ENCODE measurements at regions not wholly inside any gene's neighbourhood (a gene's known extent, or its start where the extent isn't known, plus 50 kb on each side); places are given as distances from the start of the nearest gene placed in this dataset.

DNA sequence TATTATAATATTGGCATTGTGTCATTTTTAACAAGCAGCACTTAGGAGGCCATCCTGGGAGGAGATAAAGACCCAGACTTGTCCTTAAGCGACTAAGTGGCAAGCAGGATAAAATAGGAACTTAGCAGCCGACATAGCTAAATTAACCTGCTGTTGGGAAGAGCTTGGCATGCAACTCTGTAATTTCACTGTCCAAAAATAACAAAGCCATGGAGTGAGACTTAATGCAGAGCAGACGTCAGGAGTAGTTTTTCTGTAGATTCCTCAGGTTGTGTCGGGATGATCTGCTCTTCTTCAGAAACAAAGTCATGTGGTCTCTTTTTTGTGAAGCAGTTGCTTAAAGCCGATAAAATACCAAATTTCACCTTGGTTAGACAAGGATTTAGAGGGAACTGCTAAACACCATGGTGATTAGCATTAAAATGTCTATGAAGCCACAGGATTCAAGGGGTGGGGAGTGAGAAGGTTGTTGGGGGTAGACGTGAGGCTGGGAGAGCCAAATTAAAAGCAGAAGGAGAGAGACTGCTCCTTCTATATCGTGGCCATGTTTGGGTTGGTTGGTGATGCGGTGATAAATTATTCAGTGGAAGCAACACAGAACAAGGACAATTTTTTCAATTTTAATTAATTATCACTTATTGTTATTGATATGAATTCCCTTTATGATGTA lies 303.0 kb downstream of the CSNK1G3 start:
- no peak for DNase-seq (ENCODE audit: insufficient read length, low spot score, missing footprints)
- H3K27ac ChIP-seq (ENCODE audit: low read depth, low read length) = no peak overlapping the region

DNA sequence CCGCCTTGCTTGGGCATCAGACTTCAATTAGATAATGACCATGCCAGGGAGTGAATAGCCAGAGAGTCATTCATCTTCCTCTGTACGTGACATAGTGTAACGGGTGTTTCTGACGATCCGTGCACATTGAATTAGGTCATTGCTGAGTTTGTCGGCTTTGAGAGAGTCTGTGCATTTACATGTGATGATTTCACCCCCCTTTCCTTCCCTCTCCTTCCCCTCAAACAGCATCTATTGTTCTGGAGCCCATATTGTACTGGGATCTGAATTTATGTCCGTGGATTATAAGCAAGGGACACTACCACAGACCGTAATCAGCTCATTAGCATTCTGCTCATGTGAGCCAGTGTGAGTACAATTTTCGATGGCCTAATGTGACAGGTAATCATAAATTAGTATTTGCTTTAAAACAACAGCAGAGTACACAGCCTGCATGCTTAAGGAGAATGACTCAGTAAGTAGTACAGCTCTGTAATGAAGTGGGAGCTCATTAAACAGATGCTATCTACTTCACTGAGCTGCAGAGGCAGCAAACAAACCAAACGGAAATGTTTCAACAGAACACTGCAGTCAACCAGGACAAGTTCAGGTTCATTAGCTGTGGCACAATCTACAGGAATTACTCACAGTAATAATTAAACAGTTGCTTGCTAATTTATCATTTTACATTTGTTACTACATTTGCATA lies 302.1 kb downstream of the CSNK1G3 start:
- Histone ChIP-seq H3K36me3 (ENCODE audit: insufficient read depth, low read length) (no peaks in the 10 kb centered on the region), H3K4me2 (ENCODE audit: insufficient read depth, low read length) (no peak overlapping the region), H3K79me2 (ENCODE audit: insufficient read depth, low read length) (no peaks in the 10 kb centered on the region), H4K20me1 (ENCODE audit: insufficient read depth, low read length) (no peaks in the 10 kb centered on the region), H3K9me3 (ENCODE audit: low read depth, low read length) (no peaks in the 10 kb centered on the region), H3K27me3 (ENCODE audit: insufficient read depth, low read length) (no peaks in the 10 kb centered on the region), H3K27ac (ENCODE audit: low read depth, low read length) (no peak overlapping the region), H3K4me3 (ENCODE audit: insufficient read depth, low read length) (no peak overlapping the region), H2AFZ (ENCODE audit: low read length) (no peak overlapping the region), H3K4me1 (ENCODE audit: insufficient read depth, low read length) (no peaks in the 10 kb centered on the region)
- DNase-seq (ENCODE audit: insufficient read length, low spot score, missing footprints) = no peak
- TF ChIP-seq, protein P1, sequence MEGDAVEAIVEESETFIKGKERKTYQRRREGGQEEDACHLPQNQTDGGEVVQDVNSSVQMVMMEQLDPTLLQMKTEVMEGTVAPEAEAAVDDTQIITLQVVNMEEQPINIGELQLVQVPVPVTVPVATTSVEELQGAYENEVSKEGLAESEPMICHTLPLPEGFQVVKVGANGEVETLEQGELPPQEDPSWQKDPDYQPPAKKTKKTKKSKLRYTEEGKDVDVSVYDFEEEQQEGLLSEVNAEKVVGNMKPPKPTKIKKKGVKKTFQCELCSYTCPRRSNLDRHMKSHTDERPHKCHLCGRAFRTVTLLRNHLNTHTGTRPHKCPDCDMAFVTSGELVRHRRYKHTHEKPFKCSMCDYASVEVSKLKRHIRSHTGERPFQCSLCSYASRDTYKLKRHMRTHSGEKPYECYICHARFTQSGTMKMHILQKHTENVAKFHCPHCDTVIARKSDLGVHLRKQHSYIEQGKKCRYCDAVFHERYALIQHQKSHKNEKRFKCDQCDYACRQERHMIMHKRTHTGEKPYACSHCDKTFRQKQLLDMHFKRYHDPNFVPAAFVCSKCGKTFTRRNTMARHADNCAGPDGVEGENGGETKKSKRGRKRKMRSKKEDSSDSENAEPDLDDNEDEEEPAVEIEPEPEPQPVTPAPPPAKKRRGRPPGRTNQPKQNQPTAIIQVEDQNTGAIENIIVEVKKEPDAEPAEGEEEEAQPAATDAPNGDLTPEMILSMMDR (IDR thresholded peaks at IDR 0.05; ENCODE audit: extremely low read depth, low read depth, low read length) = no peak

More for the DNA sequence above, 303.0 kb downstream of the CSNK1G3 start:
- H3K27me3 ChIP-seq (ENCODE audit: insufficient read depth, low read length) = no peaks in the 10 kb centered on the region
- TF ChIP-seq, protein P1 (IDR thresholded peaks at IDR 0.05; ENCODE audit: extremely low read depth, low read depth, low read length) = no peak
- H3K79me2 ChIP-seq (ENCODE audit: insufficient read depth, low read length) = no peaks in the 10 kb centered on the region
- no peak overlapping the region for H3K4me3 ChIP-seq (ENCODE audit: insufficient read depth, low read length)
- no peak overlapping the region for H3K4me2 ChIP-seq (ENCODE audit: insufficient read depth, low read length)
- H3K9me3 ChIP-seq (ENCODE audit: low read depth, low read length) = no peaks in the 10 kb centered on the region
- H4K20me1 ChIP-seq (ENCODE audit: insufficient read depth, low read length) = no peaks in the 10 kb centered on the region
- no peaks in the 10 kb centered on the region for H3K4me1 ChIP-seq (ENCODE audit: insufficient read depth, low read length)
- H2AFZ ChIP-seq (ENCODE audit: low read length) = no peak overlapping the region
- H3K36me3 ChIP-seq (ENCODE audit: insufficient read depth, low read length) = no peaks in the 10 kb centered on the region

DNA sequence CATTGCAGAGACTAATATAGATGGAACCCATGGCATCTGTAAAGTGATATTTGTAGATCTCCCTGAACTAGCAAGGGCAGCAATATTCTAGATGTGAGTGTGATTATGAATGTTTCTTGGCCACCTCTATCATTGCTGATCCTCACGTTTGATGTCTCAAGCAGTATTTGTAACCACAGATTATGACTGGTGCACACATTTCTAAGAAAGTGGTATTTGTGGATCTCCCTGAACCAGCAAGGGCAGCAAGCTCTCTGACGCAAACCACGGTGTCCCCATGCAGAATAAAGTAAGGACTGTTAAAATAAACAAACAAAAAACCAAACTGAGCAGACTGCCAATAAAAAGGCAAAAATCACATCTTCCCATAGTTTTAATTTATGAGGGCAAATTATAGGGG lies 301.3 kb downstream of the CSNK1G3 start:
- H3K27ac ChIP-seq (ENCODE audit: low read depth, low read length) = no peak overlapping the region
- H3K9me3 ChIP-seq (ENCODE audit: low read depth, low read length) = no peaks in the 10 kb centered on the region
- H3K36me3 ChIP-seq (ENCODE audit: insufficient read depth, low read length) = no peaks in the 10 kb centered on the region
- DNase-seq (ENCODE audit: insufficient read length, low spot score, missing footprints) = no peak
- H3K27me3 ChIP-seq (ENCODE audit: insufficient read depth, low read length) = no peaks in the 10 kb centered on the region
- no peaks in the 10 kb centered on the region for H3K4me1 ChIP-seq (ENCODE audit: insufficient read depth, low read length)
- no peaks in the 10 kb centered on the region for H4K20me1 ChIP-seq (ENCODE audit: insufficient read depth, low read length)
- no peak overlapping the region for H2AFZ ChIP-seq (ENCODE audit: low read length)
- no peaks in the 10 kb centered on the region for H3K79me2 ChIP-seq (ENCODE audit: insufficient read depth, low read length)
- H3K4me2 ChIP-seq (ENCODE audit: insufficient read depth, low read length) = no peak overlapping the region
- TF ChIP-seq, protein P1 (IDR thresholded peaks at IDR 0.05; ENCODE audit: extremely low read depth, low read depth, low read length) = no peak
- no peak overlapping the region for H3K4me3 ChIP-seq (ENCODE audit: insufficient read depth, low read length)

DNA sequence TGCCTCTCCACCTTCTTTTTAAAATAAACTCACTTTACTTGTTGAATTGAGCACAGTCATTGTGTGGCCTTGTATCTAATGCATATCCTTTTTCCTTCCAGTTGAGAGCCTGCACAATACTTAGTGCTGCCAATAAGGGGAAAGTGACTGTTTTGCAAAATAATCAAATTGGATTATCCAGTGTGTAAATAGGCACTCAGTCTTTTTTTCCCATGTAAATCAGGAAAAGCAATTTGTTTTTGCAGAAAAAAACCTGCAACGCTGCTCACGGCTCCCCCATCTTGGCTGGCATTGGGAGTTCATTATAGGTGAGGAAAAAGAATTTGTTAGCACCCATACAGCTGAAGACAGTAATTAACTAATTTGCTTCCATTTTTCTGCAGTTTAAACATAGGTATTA lies 299.9 kb downstream of the CSNK1G3 start:
- Histone ChIP-seq H3K79me2 (ENCODE audit: insufficient read depth, low read length) (no peaks in the 10 kb centered on the region), H3K4me2 (ENCODE audit: insufficient read depth, low read length) (no peak overlapping the region), H3K27me3 (ENCODE audit: insufficient read depth, low read length) (no peaks in the 10 kb centered on the region), H3K36me3 (ENCODE audit: insufficient read depth, low read length) (no peaks in the 10 kb centered on the region), H3K9me3 (ENCODE audit: low read depth, low read length) (no peaks in the 10 kb centered on the region), H3K4me1 (ENCODE audit: insufficient read depth, low read length) (no peaks in the 10 kb centered on the region), H4K20me1 (ENCODE audit: insufficient read depth, low read length) (no peaks in the 10 kb centered on the region), H3K4me3 (ENCODE audit: insufficient read depth, low read length) (no peak overlapping the region), H2AFZ (ENCODE audit: low read length) (no peak overlapping the region), H3K27ac (ENCODE audit: low read depth, low read length) (no peak overlapping the region)
- DNase-seq (ENCODE audit: insufficient read length, low spot score, missing footprints) = no peak
- TF ChIP-seq, protein P1 (IDR thresholded peaks at IDR 0.05; ENCODE audit: extremely low read depth, low read depth, low read length) = no peak
